Skeletal muscle cell (primary cell): ENCODE measurements at regions not wholly inside any gene's neighbourhood (a gene's known extent, or its start where the extent isn't known, plus 50 kb on each side); places are given as distances from the start of the nearest gene placed in this dataset.
"Not testable (repeated sequence)": the region's sequence is repeated elsewhere in the genome, so short reads cannot be mapped to it uniquely, and the experiment has no call there.

Experiments used
- DNase-seq: peaks from one replicate; pipeline ENCODE4 v3.0.0-alpha.2; 2010; ENCODE audit warnings: low read depth
- H3K4me3 ChIP-seq: 2 replicates; pipeline ENCODE4 v1.5.1; 2011; ENCODE audit warnings: low read depth, mild to moderate bottlenecking, control low read depth, low read length, moderate library complexity

DNA sequence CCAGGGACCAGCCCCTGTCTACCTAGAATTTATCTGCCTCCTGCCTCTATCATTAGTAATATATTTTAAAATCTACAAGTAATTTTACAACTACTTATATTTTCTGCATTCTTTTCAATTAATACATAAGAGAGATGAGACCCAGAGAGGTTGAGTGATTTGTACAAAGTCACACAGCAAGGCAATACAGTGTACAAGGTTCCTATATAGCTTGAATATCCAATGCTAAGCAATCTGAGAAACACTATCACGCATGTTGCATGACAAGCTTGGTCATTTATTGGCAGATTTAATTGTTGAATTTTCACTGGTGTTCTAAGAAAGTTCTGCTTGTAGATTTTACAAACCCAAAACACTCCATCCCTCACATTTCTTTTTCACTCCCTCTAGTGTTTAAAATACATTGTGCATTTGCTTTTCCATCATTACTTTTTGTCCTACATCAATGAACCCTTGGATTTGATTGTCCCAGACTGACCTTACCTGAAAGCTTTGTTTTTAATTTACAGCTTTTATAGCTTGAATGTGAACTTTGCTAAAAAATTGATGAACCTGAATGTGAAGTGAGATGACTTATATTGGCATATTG, 520.9 kb upstream of the CITED2 start:
- DNase-seq: no peak
- no peak overlapping the region for H3K4me3 ChIP-seq

DNA sequence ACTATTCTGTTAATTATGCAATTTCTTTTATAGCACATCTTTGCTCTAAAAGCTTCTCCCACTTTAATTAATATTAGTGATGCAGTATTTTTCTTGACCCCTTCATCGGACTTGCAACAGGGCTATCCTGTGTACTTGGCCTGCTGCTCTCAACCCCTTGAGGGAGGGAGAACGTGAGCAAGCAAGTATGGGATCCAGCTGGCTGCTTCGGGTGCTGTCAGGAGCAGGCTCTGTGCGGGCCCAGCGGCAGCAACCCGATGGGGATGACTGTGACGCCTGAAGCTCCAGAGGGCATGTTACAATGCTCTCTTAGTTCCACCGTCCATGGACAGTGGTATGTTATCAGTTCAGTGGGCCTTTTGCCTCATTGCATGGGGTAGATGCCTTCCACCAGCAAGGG, 519.8 kb upstream of the CITED2 start:
- no peak for DNase-seq
- no peak overlapping the region for H3K4me3 ChIP-seq

DNA sequence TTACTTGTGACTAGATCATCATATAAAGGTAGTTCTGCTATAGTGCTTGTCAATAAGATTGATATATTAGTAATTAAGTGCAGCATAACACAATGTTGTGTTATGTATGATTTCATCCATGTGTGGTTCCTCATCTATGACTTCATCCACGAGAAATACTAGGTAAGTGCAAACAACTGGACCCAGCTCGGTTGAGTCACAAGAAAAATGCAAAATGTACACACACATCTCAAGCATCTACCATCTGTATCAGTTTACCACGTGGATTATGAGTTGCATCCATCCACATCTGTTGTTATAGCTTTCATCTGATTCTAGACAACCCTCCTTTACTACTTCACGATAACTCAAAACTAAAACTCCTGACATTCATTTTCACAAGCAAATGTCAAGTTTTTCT, 517.0 kb upstream of the CITED2 start:
- no peak for DNase-seq
- no peak overlapping the region for H3K4me3 ChIP-seq

DNA sequence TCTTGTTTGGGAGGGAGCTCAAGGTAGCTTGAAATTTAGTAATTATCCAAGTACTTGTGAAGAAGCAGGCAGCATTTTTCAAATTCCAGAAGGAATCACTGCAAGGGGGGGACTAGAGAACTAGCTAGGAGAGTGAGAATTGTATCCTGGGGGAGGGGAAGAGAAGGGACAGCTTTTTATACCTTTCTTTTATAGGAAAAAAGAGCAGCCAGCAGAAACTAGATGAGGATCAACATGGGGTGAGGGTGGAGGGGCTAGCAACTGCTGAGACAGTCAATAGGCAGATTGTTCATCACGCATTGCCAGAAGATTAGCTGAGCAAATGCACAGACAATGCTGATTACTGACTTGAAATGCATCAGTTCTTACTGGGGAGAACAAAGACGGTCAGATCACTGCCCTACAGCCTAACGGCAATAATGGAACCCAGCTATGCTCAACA, 514.3 kb upstream of the CITED2 start:
- H3K4me3 ChIP-seq: no peak overlapping the region
- DNase-seq: no peak

DNA sequence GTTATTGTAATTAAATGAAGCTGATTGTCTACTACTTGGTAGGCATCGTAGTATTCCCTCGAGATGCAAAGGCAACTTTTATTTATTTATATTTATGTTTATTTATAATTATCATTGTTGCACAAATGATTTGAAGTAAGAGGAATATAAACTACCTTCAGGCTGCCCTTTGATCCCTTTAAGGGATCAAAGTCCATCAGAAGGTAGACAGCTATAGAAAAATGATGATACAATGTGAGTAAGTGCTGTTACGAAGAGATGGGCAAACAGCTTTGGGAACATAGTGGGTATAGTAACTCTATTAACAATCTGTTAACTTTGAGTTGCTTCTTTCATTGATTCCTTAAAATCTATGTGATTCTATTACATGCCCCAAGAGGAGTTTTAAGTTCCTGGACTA, 512.8 kb upstream of the CITED2 start:
- DNase-seq: no peak
- H3K4me3 ChIP-seq: no peak overlapping the region

DNA sequence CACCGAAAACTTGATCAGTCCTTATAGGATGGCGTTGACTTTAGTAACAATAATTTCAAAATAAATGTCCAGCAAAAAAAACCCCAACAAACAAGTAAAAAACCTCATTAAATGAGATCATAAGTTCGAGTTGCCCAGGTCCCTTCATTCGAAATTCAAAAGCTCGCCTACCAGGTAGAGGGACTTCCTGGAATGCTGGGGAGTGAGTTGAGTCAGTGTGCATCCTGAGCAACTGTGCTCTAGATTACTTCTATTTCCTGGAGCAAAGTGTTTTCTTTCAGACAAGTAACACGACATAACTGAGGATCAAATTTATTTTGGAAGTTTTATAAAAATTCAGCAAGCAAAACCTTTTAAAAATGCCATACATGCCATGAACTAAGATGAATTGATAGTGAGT, 511.9 kb upstream of the CITED2 start:
- no peak overlapping the region for H3K4me3 ChIP-seq
- no peak for DNase-seq

DNA sequence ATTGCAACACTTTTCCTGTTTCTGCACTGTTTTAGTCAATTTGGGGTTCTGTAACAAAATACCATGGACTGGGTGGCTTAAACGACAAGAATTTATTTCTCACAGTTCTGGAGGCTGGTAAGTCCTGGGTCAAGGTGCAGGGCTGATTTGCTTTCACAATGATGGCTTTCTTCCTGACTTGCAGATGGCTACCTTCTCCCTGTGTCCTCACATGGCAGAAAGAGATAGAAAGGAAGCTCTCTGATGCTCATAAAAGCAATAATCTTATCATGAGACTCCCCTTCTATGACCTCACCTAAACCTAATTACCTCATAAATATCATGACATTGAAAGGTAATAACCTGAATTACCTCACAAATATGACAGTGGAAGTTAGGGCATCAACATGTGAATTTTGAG, 511.5 kb upstream of the CITED2 start:
- no peak for DNase-seq
- no peak overlapping the region for H3K4me3 ChIP-seq

DNA sequence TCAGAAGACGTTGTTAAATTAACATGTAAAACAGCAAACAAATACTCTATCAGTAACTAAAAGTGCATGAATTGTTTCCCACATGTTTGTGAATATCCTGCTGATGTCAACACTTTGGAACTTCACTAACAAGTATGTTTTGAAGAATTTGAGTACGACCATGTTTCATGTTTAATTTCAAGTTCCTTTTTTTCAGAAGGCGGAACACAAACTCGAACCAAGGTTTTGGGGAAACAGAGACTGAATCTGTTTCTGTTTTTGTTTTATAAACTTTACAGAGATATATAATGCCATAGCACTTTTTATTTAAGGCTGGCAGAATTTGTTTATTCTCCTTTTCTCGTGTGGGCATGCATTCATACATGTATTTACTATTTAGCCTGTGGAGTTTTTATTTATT, 509.3 kb upstream of the CITED2 start:
- H3K4me3 ChIP-seq: no peak overlapping the region
- DNase-seq: no peak

DNA sequence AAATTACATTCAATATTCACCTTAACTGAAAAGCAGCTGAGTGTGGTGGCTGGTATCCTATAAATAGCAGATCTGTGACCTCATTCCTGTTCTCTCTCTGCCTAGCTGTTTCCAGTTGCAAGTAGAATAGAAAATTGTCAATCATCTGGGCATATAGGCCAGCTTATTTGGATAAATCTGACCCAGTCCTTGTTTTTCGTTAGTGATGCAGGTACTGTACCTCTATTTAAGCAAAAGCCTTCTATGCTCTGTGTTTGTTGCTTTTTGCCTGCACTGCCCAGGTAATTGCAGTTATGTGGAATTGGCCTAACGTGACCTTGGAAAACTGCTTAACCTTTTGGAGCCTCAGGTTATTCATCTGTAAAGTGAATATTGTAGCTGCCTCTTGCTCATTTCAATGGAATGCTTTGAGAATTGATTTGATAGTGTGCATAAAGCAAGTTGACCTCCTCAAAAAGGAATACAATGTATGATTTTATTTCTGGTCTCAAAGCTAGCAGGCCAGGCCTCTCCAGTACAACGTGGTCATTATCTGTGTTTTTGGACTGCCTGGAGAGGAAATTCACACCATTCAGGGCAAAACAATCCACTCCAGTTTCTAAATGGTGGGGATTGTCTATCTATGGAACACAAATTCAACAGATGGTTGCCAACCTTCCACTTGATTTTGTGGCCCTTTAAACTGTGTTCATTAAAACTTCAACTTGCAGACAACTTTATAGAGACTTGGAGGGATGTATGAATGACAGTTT, 508.7 kb upstream of the CITED2 start:
- no peak overlapping the region for H3K4me3 ChIP-seq
- DNase-seq: no peak

DNA sequence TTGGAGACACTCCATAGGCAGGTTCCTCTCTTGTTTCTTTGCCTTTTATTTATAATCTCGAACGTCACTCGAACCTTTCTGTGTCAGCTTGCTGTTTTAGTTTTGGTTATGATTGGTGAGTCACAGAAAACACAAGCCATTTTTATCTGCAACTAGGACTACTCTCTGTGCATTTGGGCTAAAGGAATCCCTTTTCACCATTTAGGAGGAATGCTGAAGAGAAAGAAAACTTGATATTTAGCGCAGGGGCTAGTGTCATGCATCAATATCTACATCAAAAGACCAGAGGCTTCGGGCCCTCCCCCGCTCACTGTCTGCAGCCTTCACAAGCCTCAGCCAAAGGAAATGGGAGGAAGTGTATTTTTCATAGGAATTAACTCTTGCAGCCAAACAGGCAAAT, 507.8 kb upstream of the CITED2 start:
- H3K4me3 ChIP-seq: no peak overlapping the region
- DNase-seq: no peak

DNA sequence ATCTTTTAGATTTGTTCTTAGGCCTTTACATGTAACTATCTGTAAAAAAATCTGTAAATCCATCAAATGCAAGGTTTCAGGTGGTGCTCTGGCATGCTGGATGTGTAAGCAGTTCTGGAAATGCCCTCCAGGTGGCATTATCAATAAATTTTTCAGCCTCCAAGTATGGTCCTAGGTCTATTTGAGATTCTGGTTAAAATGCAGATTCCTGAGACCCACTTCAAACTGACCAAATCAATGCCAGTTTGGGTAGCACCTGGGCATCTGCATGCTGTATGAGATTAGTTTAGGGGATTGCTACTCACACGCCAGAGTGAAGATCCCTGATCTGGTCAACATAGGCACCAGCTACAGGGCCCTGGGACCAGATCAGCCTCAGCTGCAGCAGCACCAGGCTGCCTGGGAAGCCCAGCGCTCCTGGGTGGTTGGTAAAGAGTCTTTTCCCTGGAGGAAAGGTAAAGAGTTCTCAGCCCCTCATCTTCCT, 507.3 kb upstream of the CITED2 start:
- no peak for DNase-seq
- H3K4me3 ChIP-seq: no peak overlapping the region

DNA sequence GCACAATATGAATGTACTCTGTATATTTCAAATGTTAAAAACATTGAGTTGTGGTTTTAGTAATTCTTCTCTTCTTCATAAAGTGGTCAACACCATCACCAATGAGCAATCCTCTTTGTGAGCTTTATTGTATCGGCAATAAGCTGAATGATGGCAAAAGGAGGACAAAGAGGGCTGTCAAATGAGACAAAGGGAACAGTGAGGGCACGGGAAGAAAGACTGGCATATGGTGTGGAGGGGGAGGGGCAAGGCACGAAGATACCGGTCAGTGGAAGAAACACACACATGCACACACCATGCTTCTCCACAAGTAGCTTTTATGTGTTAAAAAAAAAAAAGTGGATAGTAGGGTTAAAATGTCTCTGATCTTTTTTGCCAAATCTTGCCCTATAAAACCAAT, 506.8 kb upstream of the CITED2 start:
- no peak for DNase-seq
- H3K4me3 ChIP-seq: no peak overlapping the region

DNA sequence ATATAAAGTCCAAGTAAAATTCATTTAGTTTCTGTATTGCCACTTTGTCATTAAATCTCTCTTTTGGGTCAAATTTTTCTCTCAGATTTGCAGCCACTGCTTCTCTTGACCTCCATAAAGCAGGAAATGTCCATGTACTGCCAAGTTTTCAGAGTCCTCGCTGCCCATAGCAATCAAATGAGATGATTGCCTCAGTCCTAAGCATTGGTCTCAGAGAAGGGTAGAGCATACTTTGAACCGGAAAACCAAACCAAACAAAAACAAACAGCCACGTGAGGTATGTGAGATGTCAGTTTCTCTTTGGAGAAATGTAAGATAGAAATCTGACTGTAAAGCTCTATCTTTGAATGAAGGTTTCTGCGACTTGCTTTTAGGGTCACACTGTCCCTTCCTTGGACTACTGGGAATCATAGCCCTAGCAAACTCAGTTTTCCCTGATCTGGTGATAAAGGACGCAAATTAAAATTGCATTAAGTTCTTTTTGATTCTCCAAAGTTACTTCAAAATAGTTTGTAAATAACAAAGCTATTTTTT, 505.4 kb upstream of the CITED2 start:
- DNase-seq: no peak
- no peak overlapping the region for H3K4me3 ChIP-seq

DNA sequence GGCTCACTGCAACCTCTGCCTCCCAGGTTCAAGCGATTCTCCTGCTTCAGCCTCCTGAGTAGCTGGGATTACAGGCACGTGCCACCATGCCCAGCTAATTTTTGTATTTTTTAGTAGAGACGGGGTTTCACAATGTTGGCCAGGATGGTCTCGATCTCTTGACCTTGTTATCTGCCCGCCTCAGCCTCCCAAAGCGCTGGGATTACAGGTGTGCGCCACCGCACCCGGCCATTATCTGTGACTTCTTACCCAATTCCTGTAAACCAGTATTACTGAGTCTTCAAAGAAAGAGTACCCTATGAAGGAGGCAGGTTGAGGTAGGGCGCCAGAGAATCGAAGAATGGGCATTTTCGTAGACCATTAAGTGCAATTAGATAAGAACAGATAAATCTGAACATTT, 504.8 kb upstream of the CITED2 start:
- not testable (repeated sequence) for DNase-seq, H3K4me3 ChIP-seq

DNA sequence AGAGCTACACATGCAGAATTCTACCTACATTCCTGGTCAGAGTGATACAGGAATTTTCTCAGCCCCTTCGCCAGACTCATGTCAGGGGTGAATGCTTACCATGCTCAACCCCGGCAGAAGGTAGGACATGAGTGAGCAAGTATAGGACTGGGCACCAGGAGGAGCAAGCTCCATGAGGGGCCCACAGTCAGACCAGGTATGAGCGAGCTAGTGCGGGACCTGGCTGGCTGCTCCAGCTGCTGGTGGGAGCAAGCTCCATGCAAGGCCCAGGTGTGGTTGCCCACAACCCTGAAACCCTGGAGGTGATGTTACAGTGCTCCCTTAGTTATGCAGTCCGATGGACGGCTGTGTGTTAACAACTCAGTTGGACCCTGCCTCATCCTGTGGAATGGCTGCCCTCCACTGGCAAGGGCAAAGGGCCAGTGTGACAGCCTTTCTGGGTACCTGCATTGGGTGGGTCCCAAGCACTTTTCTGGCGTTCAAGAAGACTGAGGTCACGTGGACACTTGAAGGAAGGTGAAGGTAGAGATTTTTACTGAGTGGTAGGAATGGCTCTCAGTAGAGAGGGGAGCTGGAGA, 503.5 kb upstream of the CITED2 start:
- H3K4me3 ChIP-seq: no peak overlapping the region
- DNase-seq: no peak

DNA sequence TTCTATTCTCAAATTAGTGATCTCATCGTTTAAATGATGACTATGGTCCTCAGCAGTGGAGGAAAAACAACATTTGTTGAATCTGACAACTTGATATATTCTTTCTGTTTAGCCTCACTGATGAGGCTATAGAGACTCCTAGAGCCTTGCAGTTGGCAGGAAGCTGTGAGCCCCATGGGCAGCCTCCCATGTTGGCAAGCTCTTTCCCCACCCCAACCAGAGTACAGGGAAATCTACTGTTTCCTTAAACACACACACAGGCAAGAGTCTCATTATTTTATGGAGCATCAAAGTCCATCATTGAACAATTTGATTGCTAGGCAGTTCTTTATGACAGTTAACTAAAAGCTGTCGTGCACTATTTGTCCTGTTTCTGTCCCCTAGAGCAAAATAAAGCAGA, 498.2 kb upstream of the CITED2 start:
- H3K4me3 ChIP-seq: no peak overlapping the region
- DNase-seq: no peak

DNA sequence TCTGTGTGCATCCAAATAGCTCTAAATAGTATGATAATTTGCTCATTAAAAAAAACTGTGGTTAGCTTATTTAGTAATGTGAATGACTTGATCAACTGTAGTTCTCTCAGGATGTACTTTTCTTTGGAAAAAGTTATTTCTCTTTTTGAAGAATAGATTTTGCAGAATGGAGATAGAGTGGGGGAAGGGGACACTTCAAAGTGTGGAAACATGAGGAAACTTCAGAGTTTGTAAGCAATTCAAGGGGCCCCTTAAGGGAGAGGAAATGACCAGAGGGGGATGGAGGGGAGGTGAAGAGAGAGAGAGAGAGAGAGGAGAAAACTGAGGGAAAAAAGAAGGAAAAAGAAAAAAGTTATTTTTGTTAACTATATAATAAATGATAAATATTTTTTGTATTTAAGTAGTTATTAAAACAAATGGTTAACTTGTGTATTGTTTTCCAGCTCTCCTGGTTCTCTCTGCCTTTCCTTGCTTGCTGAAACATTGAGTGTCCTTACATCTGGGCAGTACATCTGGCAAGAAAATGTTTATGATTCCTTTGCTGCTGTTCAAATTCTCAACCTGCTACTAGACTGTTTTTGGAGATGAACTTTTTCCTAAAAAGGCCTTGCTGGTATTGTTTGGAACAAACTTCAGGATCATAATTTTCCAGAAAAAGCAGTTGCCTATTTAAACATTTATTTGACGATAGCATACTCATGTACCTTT, 497.5 kb upstream of the CITED2 start:
- no peak overlapping the region for H3K4me3 ChIP-seq
- DNase-seq: no peak

DNA sequence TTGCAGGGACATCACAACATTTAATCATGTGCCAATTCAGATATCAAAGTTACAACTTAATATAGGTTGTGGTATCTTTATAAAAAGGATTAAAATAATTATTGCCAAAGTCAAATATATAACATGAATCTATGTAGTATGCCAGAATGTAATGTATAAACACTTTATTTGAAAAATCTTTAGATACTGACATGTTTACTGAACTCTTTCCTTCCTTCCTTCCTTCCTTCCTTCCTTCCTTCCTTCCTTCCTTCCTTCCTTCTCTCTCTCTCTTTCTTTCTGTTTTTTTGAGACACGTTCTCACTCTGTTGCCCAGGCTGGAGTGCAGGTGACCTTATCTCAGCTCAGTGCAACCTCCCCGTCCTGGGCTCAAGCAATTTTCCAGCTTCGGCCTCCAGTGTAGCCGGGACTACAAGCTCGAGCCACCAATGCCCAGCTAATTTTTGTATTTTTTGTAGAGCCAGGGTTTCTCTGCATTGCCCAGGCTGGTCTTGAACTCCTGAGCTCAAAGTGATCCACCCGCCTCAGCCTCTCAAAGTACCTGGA, 496.8 kb upstream of the CITED2 start:
- DNase-seq: no peak
- H3K4me3 ChIP-seq: no peak overlapping the region

DNA sequence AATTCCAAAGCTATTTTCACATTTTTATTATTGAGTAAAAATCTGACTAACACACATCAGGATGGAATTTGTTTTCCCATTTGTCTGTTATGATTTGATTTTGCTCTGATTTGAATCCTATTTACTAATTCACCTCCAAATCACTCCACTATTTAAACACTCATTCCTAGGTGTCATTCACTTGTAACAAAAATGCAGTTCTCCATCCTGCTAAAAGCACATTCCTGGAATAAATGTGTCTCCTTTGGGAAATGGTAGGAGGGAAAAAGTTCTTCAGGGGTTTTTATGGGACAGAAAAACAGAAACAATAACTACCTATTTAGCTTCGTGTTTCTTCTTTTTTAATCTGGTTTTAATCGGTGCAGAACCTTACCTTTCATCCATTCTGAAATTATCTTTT, 494.1 kb upstream of the CITED2 start:
- no peak for DNase-seq
- H3K4me3 ChIP-seq: no peak overlapping the region

DNA sequence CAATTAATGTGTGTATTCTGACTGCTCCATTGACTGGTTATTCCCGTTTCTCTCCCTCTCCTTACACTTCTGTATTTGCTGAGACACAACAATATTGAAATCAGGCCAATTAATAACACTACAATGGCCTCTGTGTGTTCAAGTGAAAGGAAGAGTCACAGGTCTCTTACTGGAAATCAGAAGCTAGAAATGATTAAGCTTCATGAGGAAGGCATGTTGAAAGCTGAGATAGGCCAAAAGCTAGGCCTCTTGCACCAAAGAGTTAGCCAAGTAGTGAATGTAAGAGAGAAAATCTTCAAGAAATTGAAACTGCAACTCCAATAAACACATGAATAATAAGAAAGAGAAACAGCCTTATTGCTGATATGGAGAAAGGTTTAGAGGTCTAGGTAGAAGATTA, 489.5 kb upstream of the CITED2 start:
- no peak for DNase-seq
- H3K4me3 ChIP-seq: no peak overlapping the region
